ENCODE measurements at regions not wholly inside any gene's neighbourhood (a gene's known extent, or its start where the extent isn't known, plus 50 kb on each side); places are given as distances from the start of the nearest gene placed in this dataset.

- H3K9me3 ChIP-seq (ENCODE audit: low read length) = no peaks in the 10 kb centered on the region
- H3K27ac ChIP-seq (ENCODE audit: low read depth, low read length) = no peak overlapping the region
- H3K4me1 ChIP-seq (ENCODE audit: insufficient read depth, low read length) = no peaks in the 10 kb centered on the region
- H3K27me3 ChIP-seq (ENCODE audit: control insufficient read depth in 1 of 2, insufficient read depth in 2 of 2, low read length in 2 of 2) = no peaks in the 10 kb centered on the region
- H3K4me3 ChIP-seq (ENCODE audit: low read depth in 1 of 2, low read length in 2 of 2) = no peak overlapping the region
- no peak overlapping the region for H3K9ac ChIP-seq (ENCODE audit: low read length)
- no peaks in the 10 kb centered on the region for H3K36me3 ChIP-seq (ENCODE audit: insufficient read depth, low read length)
These were observed 633.5 kb downstream of the PTPRU start for GRCh38 chr1:29869802-29870201.

- Histone ChIP-seq H3K27ac (ENCODE audit: low read depth, low read length) (no peak overlapping the region), H3K4me1 (ENCODE audit: insufficient read depth, low read length) (no peaks in the 10 kb centered on the region), H3K27me3 (ENCODE audit: control insufficient read depth in 1 of 2, insufficient read depth in 2 of 2, low read length in 2 of 2) (no peaks in the 10 kb centered on the region), H3K9me3 (ENCODE audit: low read length) (no peaks in the 10 kb centered on the region), H3K9ac (ENCODE audit: low read length) (no peak overlapping the region), H3K4me3 (ENCODE audit: low read depth in 1 of 2, low read length in 2 of 2) (no peak overlapping the region), H3K36me3 (ENCODE audit: insufficient read depth, low read length) (no peaks in the 10 kb centered on the region)
These were observed 632.6 kb downstream of the PTPRU start for GRCh38 chr1:29868944-29869343.

- Histone ChIP-seq H3K9me3 (ENCODE audit: low read length) (no peaks in the 10 kb centered on the region), H3K9ac (ENCODE audit: low read length) (no peak overlapping the region)
These were observed 631.8 kb downstream of the PTPRU start for GRCh38 chr1:29868096-29868495.

GRCh38 chr1:29865051-29865450 lies 628.7 kb downstream of the PTPRU start:
- no peaks in the 10 kb centered on the region for H3K4me1 ChIP-seq (ENCODE audit: insufficient read depth, low read length)
- no peaks in the 10 kb centered on the region for H3K36me3 ChIP-seq (ENCODE audit: insufficient read depth, low read length)
- H3K9ac ChIP-seq (ENCODE audit: low read length) = no peak overlapping the region
- no peak overlapping the region for H3K4me3 ChIP-seq (ENCODE audit: low read depth in 1 of 2, low read length in 2 of 2)
- no peaks in the 10 kb centered on the region for H3K27me3 ChIP-seq (ENCODE audit: control insufficient read depth in 1 of 2, insufficient read depth in 2 of 2, low read length in 2 of 2)
- no peaks in the 10 kb centered on the region for H3K9me3 ChIP-seq (ENCODE audit: low read length)
- no peak overlapping the region for H3K27ac ChIP-seq (ENCODE audit: low read depth, low read length)

More at GRCh38 chr1:29868096-29868495, 631.8 kb downstream of the PTPRU start:
- H3K4me1 ChIP-seq (ENCODE audit: insufficient read depth, low read length) = no peaks in the 10 kb centered on the region
- no peak overlapping the region for H3K27ac ChIP-seq (ENCODE audit: low read depth, low read length)
- no peaks in the 10 kb centered on the region for H3K36me3 ChIP-seq (ENCODE audit: insufficient read depth, low read length)
- H3K27me3 ChIP-seq (ENCODE audit: control insufficient read depth in 1 of 2, insufficient read depth in 2 of 2, low read length in 2 of 2) = no peaks in the 10 kb centered on the region
- H3K4me3 ChIP-seq (ENCODE audit: low read depth in 1 of 2, low read length in 2 of 2) = no peak overlapping the region

- H3K4me3 ChIP-seq (ENCODE audit: low read depth in 1 of 2, low read length in 2 of 2) = no peak overlapping the region
- no peaks in the 10 kb centered on the region for H3K36me3 ChIP-seq (ENCODE audit: insufficient read depth, low read length)
- H3K9me3 ChIP-seq (ENCODE audit: low read length) = no peaks in the 10 kb centered on the region
- no peak overlapping the region for H3K27ac ChIP-seq (ENCODE audit: low read depth, low read length)
- no peaks in the 10 kb centered on the region for H3K4me1 ChIP-seq (ENCODE audit: insufficient read depth, low read length)
- no peaks in the 10 kb centered on the region for H3K27me3 ChIP-seq (ENCODE audit: control insufficient read depth in 1 of 2, insufficient read depth in 2 of 2, low read length in 2 of 2)
- no peak overlapping the region for H3K9ac ChIP-seq (ENCODE audit: low read length)
These were observed 628.2 kb downstream of the PTPRU start for GRCh38 chr1:29864431-29865022.

GRCh38 chr1:29861922-29862321 lies 625.6 kb downstream of the PTPRU start:
- no peaks in the 10 kb centered on the region for H3K36me3 ChIP-seq (ENCODE audit: insufficient read depth, low read length)
- no peak overlapping the region for H3K4me3 ChIP-seq (ENCODE audit: low read depth in 1 of 2, low read length in 2 of 2)
- no peaks in the 10 kb centered on the region for H3K9me3 ChIP-seq (ENCODE audit: low read length)
- H3K27ac ChIP-seq (ENCODE audit: low read depth, low read length) = no peak overlapping the region
- H3K9ac ChIP-seq (ENCODE audit: low read length) = no peak overlapping the region
- no peaks in the 10 kb centered on the region for H3K4me1 ChIP-seq (ENCODE audit: insufficient read depth, low read length)
- H3K27me3 ChIP-seq (ENCODE audit: control insufficient read depth in 1 of 2, insufficient read depth in 2 of 2, low read length in 2 of 2) = no peaks in the 10 kb centered on the region

- Histone ChIP-seq H3K27ac (ENCODE audit: low read depth, low read length) (no peak overlapping the region), H3K9me3 (ENCODE audit: low read length) (no peaks in the 10 kb centered on the region), H3K27me3 (ENCODE audit: control insufficient read depth in 1 of 2, insufficient read depth in 2 of 2, low read length in 2 of 2) (peaks cover 0 to 2% of the 10 kb centered on the region in 2 donors), H3K4me1 (ENCODE audit: insufficient read depth, low read length) (no peaks in the 10 kb centered on the region), H3K4me3 (ENCODE audit: low read depth in 1 of 2, low read length in 2 of 2) (no peak overlapping the region), H3K9ac (ENCODE audit: low read length) (no peak overlapping the region), H3K36me3 (ENCODE audit: insufficient read depth, low read length) (no peaks in the 10 kb centered on the region)
These were observed 625.1 kb downstream of the PTPRU start for GRCh38 chr1:29861446-29861845.

- Histone ChIP-seq H3K4me3 (ENCODE audit: low read depth in 1 of 2, low read length in 2 of 2) (no peak overlapping the region), H3K4me1 (ENCODE audit: insufficient read depth, low read length) (no peaks in the 10 kb centered on the region), H3K27me3 (ENCODE audit: control insufficient read depth in 1 of 2, insufficient read depth in 2 of 2, low read length in 2 of 2) (peaks cover 0 to 8% of the 10 kb centered on the region in 2 donors), H3K36me3 (ENCODE audit: insufficient read depth, low read length) (no peaks in the 10 kb centered on the region), H3K9me3 (ENCODE audit: low read length) (no peaks in the 10 kb centered on the region), H3K9ac (ENCODE audit: low read length) (no peak overlapping the region), H3K27ac (ENCODE audit: low read depth, low read length) (no peak overlapping the region)
These were observed 624.4 kb downstream of the PTPRU start for GRCh38 chr1:29860681-29861080.

- Histone ChIP-seq H3K9ac (ENCODE audit: low read length) (no peak overlapping the region), H3K4me3 (ENCODE audit: low read depth in 1 of 2, low read length in 2 of 2) (no peak overlapping the region), H3K27ac (ENCODE audit: low read depth, low read length) (no peak overlapping the region), H3K36me3 (ENCODE audit: insufficient read depth, low read length) (no peaks in the 10 kb centered on the region), H3K9me3 (ENCODE audit: low read length) (no peaks in the 10 kb centered on the region), H3K27me3 (ENCODE audit: control insufficient read depth in 1 of 2, insufficient read depth in 2 of 2, low read length in 2 of 2) (peaks cover under 1 to 8% of the 10 kb centered on the region in 2 donors), H3K4me1 (ENCODE audit: insufficient read depth, low read length) (no peaks in the 10 kb centered on the region)
These were observed 623.7 kb downstream of the PTPRU start for GRCh38 chr1:29860056-29860455.

GRCh38 chr1:29859126-29859525 lies 622.8 kb downstream of the PTPRU start:
- Histone ChIP-seq H3K4me3 (ENCODE audit: low read depth in 1 of 2, low read length in 2 of 2) (no peak overlapping the region), H3K36me3 (ENCODE audit: insufficient read depth, low read length) (no peaks in the 10 kb centered on the region), H3K9ac (ENCODE audit: low read length) (no peak overlapping the region)

GRCh38 chr1:29858646-29859045 lies 622.3 kb downstream of the PTPRU start:
- no peak overlapping the region for H3K27ac ChIP-seq (ENCODE audit: low read depth, low read length)
- H3K4me1 ChIP-seq (ENCODE audit: insufficient read depth, low read length) = no peaks in the 10 kb centered on the region
- H3K27me3 ChIP-seq (ENCODE audit: control insufficient read depth in 1 of 2, insufficient read depth in 2 of 2, low read length in 2 of 2) = peaks cover 5 to 8% of the 10 kb centered on the region in 2 donors
- no peaks in the 10 kb centered on the region for H3K36me3 ChIP-seq (ENCODE audit: insufficient read depth, low read length)
- H3K9ac ChIP-seq (ENCODE audit: low read length) = no peak overlapping the region
- H3K4me3 ChIP-seq (ENCODE audit: low read depth in 1 of 2, low read length in 2 of 2) = no peak overlapping the region
- H3K9me3 ChIP-seq (ENCODE audit: low read length) = no peaks in the 10 kb centered on the region

More at GRCh38 chr1:29859126-29859525, 622.8 kb downstream of the PTPRU start:
- H3K27me3 ChIP-seq (ENCODE audit: control insufficient read depth in 1 of 2, insufficient read depth in 2 of 2, low read length in 2 of 2) = peaks cover 5 to 8% of the 10 kb centered on the region in 2 donors
- H3K27ac ChIP-seq (ENCODE audit: low read depth, low read length) = no peak overlapping the region
- H3K4me1 ChIP-seq (ENCODE audit: insufficient read depth, low read length) = no peaks in the 10 kb centered on the region
- H3K9me3 ChIP-seq (ENCODE audit: low read length) = no peaks in the 10 kb centered on the region

- Histone ChIP-seq H3K27ac (ENCODE audit: low read depth, low read length) (no peak overlapping the region), H3K4me3 (ENCODE audit: low read depth in 1 of 2, low read length in 2 of 2) (no peak overlapping the region), H3K4me1 (ENCODE audit: insufficient read depth, low read length) (no peaks in the 10 kb centered on the region), H3K9me3 (ENCODE audit: low read length) (no peaks in the 10 kb centered on the region), H3K9ac (ENCODE audit: low read length) (no peak overlapping the region), H3K27me3 (ENCODE audit: control insufficient read depth in 1 of 2, insufficient read depth in 2 of 2, low read length in 2 of 2) (peaks cover 5 to 8% of the 10 kb centered on the region in 2 donors), H3K36me3 (ENCODE audit: insufficient read depth, low read length) (no peaks in the 10 kb centered on the region)
These were observed 620.2 kb downstream of the PTPRU start for GRCh38 chr1:29856340-29857114.

Data from muscle layer of colon (tissue), 2 donors.